GM21723 (cell line): ENCODE measurements at regions not wholly inside any gene's neighbourhood (a gene's known extent, or its start where the extent isn't known, plus 50 kb on each side); places are given as distances from the start of the nearest gene placed in this dataset.
A peak's percentile ranks its signal among the peaks of the same experiment; 100 is the strongest.
"Not testable (repeated sequence)": the region's sequence is repeated elsewhere in the genome, so short reads cannot be mapped to it uniquely, and the experiment has no call there.

Experiments
- ATAC-seq: cut with Tn5 transposase; IDR thresholded peaks from one replicate; pipeline ENCODE4 v1.9.1; 2021; ENCODE audit warnings: mild to moderate bottlenecking, moderate library complexity; ENCODE audit not compliant: unreplicated experiment

DNA sequence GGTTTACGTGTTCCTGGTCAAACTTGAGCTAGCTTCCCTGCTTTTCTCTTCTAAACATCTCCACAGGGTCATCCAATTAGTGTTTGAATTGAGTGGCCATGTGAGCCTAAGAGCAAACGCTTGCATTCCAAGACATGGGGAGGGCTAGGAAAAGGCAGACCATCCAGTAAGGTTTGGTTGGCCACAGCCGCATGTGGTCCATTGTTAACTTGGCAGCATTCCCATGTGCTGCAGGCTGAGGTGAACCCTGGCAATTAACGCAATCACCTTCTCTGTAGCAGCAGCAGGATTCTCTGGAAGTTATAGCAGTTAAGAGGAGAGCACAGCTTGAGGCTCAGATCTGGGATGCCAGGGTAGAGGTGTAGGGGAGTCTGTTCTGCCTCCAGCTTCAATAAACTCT, 502.2 kb upstream of the LMCD1 start:
- no peak for ATAC-seq

- ATAC-seq, result no peak
These were observed 500.3 kb upstream of the LMCD1 start for GRCh38 chr3:8001307-8001706.

DNA sequence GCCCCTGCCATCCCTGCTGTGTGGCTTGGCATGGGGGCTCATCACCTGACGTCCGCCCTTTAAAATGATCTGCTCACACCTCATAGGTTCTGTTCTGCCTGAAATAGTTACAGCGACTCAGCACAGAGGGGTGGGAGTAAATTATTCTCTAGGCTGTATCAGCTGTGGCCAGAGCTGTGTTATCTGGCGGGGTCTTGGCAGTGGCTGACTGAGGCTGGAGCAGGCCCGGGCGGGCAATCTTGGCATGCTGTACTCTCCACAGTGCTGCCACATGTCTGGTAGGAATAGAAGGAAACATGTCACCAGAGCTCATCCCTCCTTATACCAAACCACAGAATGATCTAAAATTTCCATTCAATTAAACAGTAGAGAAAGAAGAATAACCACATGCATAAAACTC, 499.9 kb upstream of the LMCD1 start:
- ATAC-seq, result no peak

DNA sequence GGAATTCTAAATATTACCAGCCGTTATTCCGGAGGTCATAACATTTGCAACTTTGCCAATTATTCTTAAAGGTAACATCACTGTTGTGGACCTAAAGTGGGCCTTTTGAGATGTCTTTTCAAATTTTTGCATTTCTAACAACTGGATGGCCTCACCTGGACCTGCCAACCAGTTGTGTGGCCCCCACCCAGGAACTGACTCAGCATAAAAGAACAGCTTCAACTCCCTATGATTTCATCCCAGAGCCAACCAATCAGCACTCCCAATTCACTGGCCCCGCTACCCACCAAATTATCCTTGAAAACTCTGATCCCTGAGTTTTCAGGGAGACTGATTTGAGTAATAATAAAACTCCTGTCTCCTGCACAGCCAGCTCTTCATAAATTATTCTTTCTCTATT, 489.7 kb upstream of the LMCD1 start:
- no peak for ATAC-seq

GRCh38 chr3:8020047-8020841, 481.4 kb upstream of the LMCD1 start:
- ATAC-seq, result no peak

- no peak for ATAC-seq
These were observed 473.7 kb upstream of the LMCD1 start for GRCh38 chr3:8027954-8028353.

GRCh38 chr3:8050283-8050682, 451.3 kb upstream of the LMCD1 start:
- ATAC-seq, result no peak

GRCh38 chr3:8052659-8053058, 449.0 kb upstream of the LMCD1 start:
- no peak for ATAC-seq

DNA sequence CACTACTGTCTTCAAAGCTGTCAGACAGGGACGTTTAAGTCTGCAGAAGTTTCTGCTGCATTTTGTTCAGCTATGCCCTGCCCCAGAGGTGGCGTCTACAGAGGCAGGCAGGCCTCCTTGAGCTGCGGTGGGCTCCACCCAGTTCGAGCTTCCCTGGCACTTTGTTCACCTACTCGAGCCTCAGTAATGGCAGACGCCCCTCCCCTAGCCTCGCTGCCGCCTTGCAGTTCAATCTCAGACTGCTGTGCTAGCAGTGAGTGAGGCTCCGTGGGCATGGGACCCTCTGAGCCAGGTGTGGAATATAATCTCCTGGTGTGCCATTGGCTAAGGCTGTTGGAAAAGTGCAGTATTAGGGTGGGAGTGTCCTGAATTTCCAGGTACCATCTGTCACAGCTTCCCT, 433.5 kb upstream of the LMCD1 start:
- not testable (repeated sequence) for ATAC-seq

GRCh38 chr3:8069471-8069870, 432.2 kb upstream of the LMCD1 start:
- no peak for ATAC-seq

DNA sequence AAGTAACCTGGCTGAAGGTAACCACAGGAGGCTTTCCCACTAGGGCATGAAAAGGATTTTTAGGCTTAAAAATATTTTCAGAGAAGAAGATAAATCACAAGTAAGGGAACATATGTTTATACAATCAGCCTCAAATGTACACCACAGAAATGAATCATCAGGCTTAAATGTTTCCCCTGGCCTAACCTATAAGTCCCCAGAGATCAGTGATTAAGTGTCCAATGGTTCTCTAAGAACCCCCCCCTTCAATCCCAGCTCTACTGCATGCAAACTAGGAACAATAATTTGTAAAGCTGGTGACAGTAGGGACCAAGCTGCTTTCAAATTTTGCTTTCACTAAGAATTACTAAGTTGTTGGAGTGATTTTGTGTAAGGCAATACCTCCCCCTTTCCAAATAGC, 431.6 kb upstream of the LMCD1 start:
- ATAC-seq, result no peak

GRCh38 chr3:8074740-8075139, 426.9 kb upstream of the LMCD1 start:
- ATAC-seq, result not testable (repeated sequence)

- ATAC-seq, result no peak
These were observed 424.5 kb upstream of the LMCD1 start for GRCh38 chr3:8077126-8077525.

GRCh38 chr3:8080464-8080863, 421.2 kb upstream of the LMCD1 start:
- ATAC-seq, result no peak

DNA sequence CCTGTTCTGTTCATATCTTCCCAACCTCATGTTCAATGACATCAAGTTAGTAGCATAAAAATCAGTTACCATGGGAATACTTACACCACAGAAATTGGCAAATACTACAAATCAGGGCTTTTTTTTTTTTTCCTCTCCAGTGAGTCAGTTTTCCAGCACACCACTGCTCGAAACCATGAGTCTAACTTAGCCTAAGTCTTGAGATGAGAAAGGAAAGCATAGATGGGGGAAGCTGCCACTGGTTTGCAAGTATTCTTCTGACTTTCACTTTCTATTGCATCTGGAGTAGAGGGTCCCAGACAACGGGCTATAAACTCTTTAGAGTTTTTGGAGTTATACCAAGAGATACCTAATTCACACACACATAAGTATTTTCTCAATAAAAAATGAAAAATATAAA, 416.1 kb upstream of the LMCD1 start:
- no peak for ATAC-seq

DNA sequence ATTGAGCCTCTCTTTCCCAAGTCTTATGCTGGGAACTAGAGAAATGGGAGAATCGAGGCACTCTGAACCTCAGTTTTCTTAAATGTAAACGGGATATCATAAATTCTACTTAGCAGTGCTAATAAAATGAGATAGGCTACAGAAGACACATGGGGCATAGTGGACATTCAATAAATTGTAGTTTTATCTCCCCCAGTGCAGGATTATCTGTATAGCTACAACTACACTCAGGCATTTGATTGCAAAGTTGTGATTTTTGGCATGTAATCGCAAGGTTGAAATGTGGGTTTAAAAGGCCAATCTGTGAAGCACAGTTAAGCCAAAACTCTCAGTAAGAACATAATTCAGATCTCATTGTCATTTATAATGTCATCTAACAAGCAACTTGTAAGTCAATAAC, 413.7 kb upstream of the LMCD1 start:
- ATAC-seq, result no peak

GRCh38 chr3:8094415-8094814, 407.2 kb upstream of the LMCD1 start:
- ATAC-seq, result no peak

GRCh38 chr3:8095724-8096123, 405.9 kb upstream of the LMCD1 start:
- ATAC-seq, result no peak

GRCh38 chr3:8097690-8098089, 403.9 kb upstream of the LMCD1 start:
- no peak for ATAC-seq

DNA sequence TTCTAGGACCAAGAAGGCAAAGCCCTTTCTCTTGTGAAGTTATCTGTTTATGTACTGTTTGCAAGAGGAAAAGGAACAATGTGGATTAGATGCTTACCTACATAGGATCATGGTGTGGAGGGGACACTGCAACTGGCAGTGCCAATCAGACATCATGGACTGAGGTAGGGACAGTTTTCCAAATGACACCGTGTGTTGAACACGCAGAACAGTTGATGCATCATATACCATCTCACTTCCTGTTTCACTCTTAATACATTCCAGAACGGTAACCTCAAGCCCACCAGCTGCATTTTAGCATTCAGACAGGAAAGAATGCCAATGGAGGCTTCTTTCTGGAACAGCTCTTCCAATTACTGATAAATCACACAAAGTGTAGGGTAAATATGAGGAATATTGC, 397.7 kb upstream of the LMCD1 start:
- ATAC-seq, result no peak

- ATAC-seq, result no peak
These were observed 394.7 kb upstream of the LMCD1 start for GRCh38 chr3:8106921-8107320.

DNA sequence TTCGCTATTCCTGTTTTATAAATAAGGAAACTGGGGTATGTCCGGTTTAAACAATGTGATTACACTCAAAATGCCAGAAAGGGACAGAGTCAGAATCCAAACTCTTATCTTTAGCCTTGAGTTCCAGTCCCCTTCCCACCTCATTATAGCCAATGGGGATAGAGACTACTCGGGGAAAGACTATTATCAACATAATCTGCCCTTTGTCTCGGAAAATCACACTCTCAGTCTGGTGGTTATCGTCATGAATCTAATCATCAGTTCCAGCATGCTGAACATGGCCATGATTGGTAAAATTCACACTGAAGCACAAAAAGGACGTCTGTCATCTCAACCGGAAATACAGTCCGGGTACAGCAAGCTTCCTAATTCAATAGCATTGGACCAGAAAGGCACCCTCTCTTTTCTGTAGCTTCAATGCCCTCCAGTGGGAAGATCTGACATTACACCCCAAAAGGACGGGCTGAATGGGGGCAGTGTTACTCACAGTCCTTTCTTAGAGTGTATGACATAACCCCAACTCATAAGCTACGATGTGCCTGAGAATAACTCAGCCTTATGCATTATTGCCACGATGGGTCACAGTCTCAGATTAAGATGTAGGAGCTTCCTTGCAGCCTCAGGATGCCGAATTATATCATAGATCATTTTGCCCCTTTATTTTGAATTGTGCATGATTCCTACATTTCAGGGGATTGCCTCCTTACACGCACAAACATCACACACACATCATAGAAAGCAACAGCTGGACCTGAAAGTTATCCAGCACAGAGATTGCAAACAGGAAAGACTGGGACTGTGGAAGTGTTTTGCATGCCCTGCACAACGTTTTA, 390.4 kb upstream of the LMCD1 start:
- ATAC-seq, result peak; percentile 99
